SK-N-SH (cell line): ENCODE measurements at regions not wholly inside any gene's neighbourhood (a gene's known extent, or its start where the extent isn't known, plus 50 kb on each side); places are given as distances from the start of the nearest gene placed in this dataset.

ENCODE experiments used
- EZH2phosphoT487 ChIP-seq: fragments of 200-600 bp; sonication (generic); IDR thresholded peaks from 2 replicates; pipeline ENCODE4 v1.6.1; 2017; ENCODE audit warnings: low read depth, mixed run types, mild to moderate bottlenecking, antibody characterized with exemption, moderate library complexity, borderline replicate concordance
- FOSL2 ChIP-seq: IDR thresholded peaks from 2 replicates; pipeline ENCODE4 v1.4.0; 2012; ENCODE audit warnings: low read depth, mild to moderate bottlenecking, moderate library complexity, borderline replicate concordance
- FOXJ3 ChIP-seq: sonication (generic); formaldehyde crosslinking; IDR thresholded peaks from 2 replicates; pipeline ENCODE4 v1.5.1; 2020; ENCODE audit warnings: mild to moderate bottlenecking, missing genetic modification reagents
- GATA2 ChIP-seq: sonication (generic); formaldehyde crosslinking; IDR thresholded peaks from 2 replicates; pipeline ENCODE4 v1.5.0; 2020; ENCODE audit warnings: mild to moderate bottlenecking, missing genetic modification reagents
- POLR2AphosphoS5 ChIP-seq: IDR thresholded peaks from 2 replicates; pipeline ENCODE4 v1.6.1; 2012; ENCODE audit warnings: low read depth, low read length
- RFX5 ChIP-seq: IDR thresholded peaks from 2 replicates; pipeline ENCODE4 v1.6.1; 2012; ENCODE audit warnings: mild to moderate bottlenecking, improper control_type of control experiment, low read length
- SIN3A ChIP-seq: IDR thresholded peaks from 2 replicates; pipeline ENCODE4 v1.6.1; 2012; ENCODE audit warnings: low read depth, mild to moderate bottlenecking, low read length, moderate library complexity, borderline replicate concordance
- YY1 ChIP-seq: IDR thresholded peaks from 2 replicates; pipeline ENCODE4 v1.4.0; 2012; ENCODE audit warnings: low read depth, mild to moderate bottlenecking
- TF ChIP-seq, protein P1 (sequence below): fragments of 200-600 bp; sonication (generic); IDR thresholded peaks from 2 replicates; pipeline ENCODE4 v1.6.1; 2017; ENCODE audit warnings: antibody characterized with exemption, mild to moderate bottlenecking, moderate library complexity

DNA sequence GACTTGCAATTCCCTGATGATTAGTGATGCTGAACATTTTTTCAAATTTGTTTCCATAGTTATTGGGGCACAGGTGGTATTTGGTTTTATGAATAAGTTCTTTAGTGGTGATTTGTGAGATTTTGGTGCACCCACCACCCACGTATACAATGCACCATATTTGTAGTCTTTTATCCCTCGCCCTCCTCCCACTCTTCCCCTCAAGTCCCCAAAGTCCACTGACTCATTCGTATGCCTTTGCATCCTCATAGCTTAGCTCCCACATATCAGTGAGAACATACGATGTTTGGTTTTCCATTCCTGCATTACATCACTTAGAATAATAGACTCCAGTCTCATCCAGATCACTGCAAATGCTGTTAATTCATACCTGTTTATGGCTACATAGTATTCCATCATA is 167.3 kb downstream of the MYLK4 start:
- TF ChIP-seq FOSL2: no peak
- TF ChIP-seq, protein P1, sequence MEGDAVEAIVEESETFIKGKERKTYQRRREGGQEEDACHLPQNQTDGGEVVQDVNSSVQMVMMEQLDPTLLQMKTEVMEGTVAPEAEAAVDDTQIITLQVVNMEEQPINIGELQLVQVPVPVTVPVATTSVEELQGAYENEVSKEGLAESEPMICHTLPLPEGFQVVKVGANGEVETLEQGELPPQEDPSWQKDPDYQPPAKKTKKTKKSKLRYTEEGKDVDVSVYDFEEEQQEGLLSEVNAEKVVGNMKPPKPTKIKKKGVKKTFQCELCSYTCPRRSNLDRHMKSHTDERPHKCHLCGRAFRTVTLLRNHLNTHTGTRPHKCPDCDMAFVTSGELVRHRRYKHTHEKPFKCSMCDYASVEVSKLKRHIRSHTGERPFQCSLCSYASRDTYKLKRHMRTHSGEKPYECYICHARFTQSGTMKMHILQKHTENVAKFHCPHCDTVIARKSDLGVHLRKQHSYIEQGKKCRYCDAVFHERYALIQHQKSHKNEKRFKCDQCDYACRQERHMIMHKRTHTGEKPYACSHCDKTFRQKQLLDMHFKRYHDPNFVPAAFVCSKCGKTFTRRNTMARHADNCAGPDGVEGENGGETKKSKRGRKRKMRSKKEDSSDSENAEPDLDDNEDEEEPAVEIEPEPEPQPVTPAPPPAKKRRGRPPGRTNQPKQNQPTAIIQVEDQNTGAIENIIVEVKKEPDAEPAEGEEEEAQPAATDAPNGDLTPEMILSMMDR: no peak
- TF ChIP-seq YY1: no peak
- TF ChIP-seq FOXJ3 (CRISPR knock-in tag): no peak
- TF ChIP-seq EZH2phosphoT487: no peak
- TF ChIP-seq GATA2 (CRISPR knock-in tag): no peak
- TF ChIP-seq POLR2AphosphoS5: no peak
- TF ChIP-seq RFX5: no peak
- TF ChIP-seq SIN3A: no peak
